Heart right ventricle (tissue), 16 donors: ENCODE measurements at regions not wholly inside any gene's neighbourhood (a gene's known extent, or its start where the extent isn't known, plus 50 kb on each side); places are given as distances from the start of the nearest gene placed in this dataset.

ENCODE experiments used
- ATAC-seq, 8 donors: fragments of 200-7000 bp; cut with Tn5 transposase; one replicate each; pipeline ENCODE4 v1.9.1; 2020; ENCODE audit warnings: mild to moderate bottlenecking in 8 of 8, moderate library complexity in 8 of 8, moderate number of reproducible peaks in 1 of 8
- DNase-seq, 2 donors: peaks; one replicate each; pipeline ENCODE4 v3.0.0-alpha.2; 2020
- H3K27ac ChIP-seq, 10 donors: fragments of 200-600 bp; sonication (generic) in 2 of 10; one replicate each; pipeline versions ENCODE4 v1.5.0 to v1.8.0; 2020 to 2022; ENCODE audit warnings: mild to moderate bottlenecking in 3 of 10
- H3K27me3 ChIP-seq, 7 donors: fragments of 200-600 bp; one replicate each; pipeline ENCODE4 v1.8.0; 2021 to 2022; ENCODE audit warnings: mild to moderate bottlenecking in 2 of 7
- H3K36me3 ChIP-seq, 9 donors: fragments of 200-600 bp; sonication (generic) in 1 of 9; one replicate each; pipeline versions ENCODE4 v1.5.0 to v1.8.0; 2020 to 2022; ENCODE audit warnings: mild to moderate bottlenecking in 2 of 9
- H3K4me1 ChIP-seq, 9 donors: fragments of 200-600 bp; sonication (generic) in 1 of 9; one replicate each; pipeline versions ENCODE4 v1.5.0 to v1.8.0; 2020 to 2022; ENCODE audit warnings: mild to moderate bottlenecking in 4 of 9
- H3K4me3 ChIP-seq, 10 donors: fragments of 200-600 bp; sonication (generic) in 2 of 10; one replicate each; pipeline versions ENCODE4 v1.5.0 to v1.8.0; 2020 to 2022; ENCODE audit warnings: mild to moderate bottlenecking in 7 of 10, moderate library complexity in 2 of 10
- H3K9me3 ChIP-seq, 11 donors: fragments of 200-600 bp in 10 of 11; sonication (generic) in 2 of 11; one replicate each; pipeline versions ENCODE4 v1.5.0 to v1.8.0; 2013 to 2022; ENCODE audit warnings: mild to moderate bottlenecking in 2 of 11, control low read depth in 1 of 11, moderate library complexity in 1 of 11
- CTCF ChIP-seq, 9 donors: fragments of 200-600 bp; sonication (generic) in 2 of 9; IDR thresholded peaks; one replicate each; pipeline versions ENCODE4 v1.5.0 to v1.8.0; 2021 to 2022; ENCODE audit warnings: antibody characterized with exemption in 9 of 9, mild to moderate bottlenecking in 5 of 9, moderate library complexity in 1 of 9
- WGBS, 2 donors: extraction: QIAGEN DNeasy Blood & Tissue Kit; methylation state at CpG; one replicate each; pipeline ENCODE4 v1.1.7; 2013; ENCODE audit warnings: inconsistent platforms in 1 of 2; 5-methylcytosine and 5-hydroxymethylcytosine counted together
- intact Hi-C, 10 donors: fragments of 100-400 bp; cut with DNase I; formaldehyde crosslinking; loops; one replicate each; pipeline versions ENCODE4 v1.11.1 to v1.14.2; 2022
- donor health status: Arrhythmogenic right ventricular cardiomyopathy.
- donor health status: ischemic (EF 13 %, LVEDD 7.1; RV severe dilation, severe dysfunction).
- donor health status: healthy with polysubstance abuse.
- donor health status: DM: no; HTN: yes; CAD: no.
- donor health status: DM: no; HTN: no; CAD: no.
- donor health status: ischemic (EF 25% LVEDD 6.9; RV normal size, moderate dysfunction).
- donor health status: ischemic (EF 25% LVEDD 5.7; RV mildly dilated, moderate dysfunction).
- donor health status: healthy.
- donor health status: DM: yes; HTN: yes; CAD: no.
- donor health status: Ischemic cardiomyopathy.
- donor health status: ischemic (EF 35%, LVEDD 5.7; RV mildly dilated, moderate dysfunction).
- donor health status: nonischemic (EF 11% LVEDD 7.7; RV severe dilation, severe dysfunction).
- donor health status: DM: yes; HTN: yes; CAD: no.
- donor health status: PGD.
- donor health status: ischemic (EF 29% LVEDD 5.4; RV normal size, mild dysfunction).
- donor health status: nonischemic (EF 23%, LVEDD 6.1; RV moderate dilation, normal function).

GRCh38 chr6:74282143-74282689, 586.2 kb downstream of the CD109 start:
- no peaks in the 10 kb centered on the region for H3K9me3 ChIP-seq
- intact Hi-C loops, result no loop called here
- no peaks in the 10 kb centered on the region for H3K36me3 ChIP-seq
- no peak overlapping the region for H3K27ac ChIP-seq
- TF ChIP-seq CTCF (IDR thresholded peaks at IDR 0.05), result no peak
- ATAC-seq (no peak), DNase-seq (peak in 1 of 2 donors; percentile 3)
- H3K4me3 ChIP-seq, result no peak overlapping the region
- WGBS, 2 donors, result 96% methylated on average over 13 of the region's 13 CpGs
- H3K4me1 ChIP-seq, result peaks cover 0 to 15% (median 3%) of the 10 kb centered on the region in 9 donors
- no peaks in the 10 kb centered on the region for H3K27me3 ChIP-seq

GRCh38 chr6:74280130-74280692, 584.2 kb downstream of the CD109 start:
- no peak overlapping the region for H3K27ac ChIP-seq
- ATAC-seq (no peak), DNase-seq (no peak)
- H3K4me1 ChIP-seq, result peaks cover 0 to 16% (median 3%) of the 10 kb centered on the region in 9 donors
- H3K36me3 ChIP-seq, result no peaks in the 10 kb centered on the region
- intact Hi-C loops, result no loop called here
- H3K27me3 ChIP-seq, result no peaks in the 10 kb centered on the region
- H3K4me3 ChIP-seq, result no peak overlapping the region
- WGBS, 2 donors, result 75% methylated on average over 6 of the region's 6 CpGs
- no peak for TF ChIP-seq CTCF (IDR thresholded peaks at IDR 0.05)
- no peaks in the 10 kb centered on the region for H3K9me3 ChIP-seq

GRCh38 chr6:74277777-74278186, 581.8 kb downstream of the CD109 start:
- Histone ChIP-seq H3K9me3 (no peaks in the 10 kb centered on the region), H3K27ac (peak overlapping the region in 4 of 10 donors; percentile 3 to 54 (median 21)), H3K4me3 (no peak overlapping the region), H3K27me3 (no peaks in the 10 kb centered on the region), H3K36me3 (no peaks in the 10 kb centered on the region), H3K4me1 (peaks cover 0 to 16% (median 3%) of the 10 kb centered on the region in 9 donors)
- DNase-seq (peak in 1 of 2 donors; percentile 36), ATAC-seq (peak in 7 of 8 donors; percentile 34 to 79 (median 42))
- TF ChIP-seq CTCF (IDR thresholded peaks at IDR 0.05), result no peak
- WGBS, 2 donors, result 16 to 18% methylated on average over 6 of the region's 6 CpGs
- intact Hi-C loops, result no loop called here

GRCh38 chr6:74273541-74273940, 577.5 kb downstream of the CD109 start:
- Histone ChIP-seq H3K27ac (no peak overlapping the region), H3K4me3 (no peak overlapping the region), H3K4me1 (peaks cover 0 to 14% (median 3%) of the 10 kb centered on the region in 9 donors), H3K36me3 (no peaks in the 10 kb centered on the region), H3K9me3 (no peaks in the 10 kb centered on the region), H3K27me3 (no peaks in the 10 kb centered on the region)
- intact Hi-C loops, result no loop called here
- DNase-seq (no peak), ATAC-seq (no peak)
- no peak for TF ChIP-seq CTCF (IDR thresholded peaks at IDR 0.05)
